GM12891 (cell line): ENCODE measurements at regions not wholly inside any gene's neighbourhood (a gene's known extent, or its start where the extent isn't known, plus 50 kb on each side); places are given as distances from the start of the nearest gene placed in this dataset.
A peak's percentile ranks its signal among the peaks of the same experiment; 100 is the strongest.
"Not testable (repeated sequence)": the region's sequence is repeated elsewhere in the genome, so short reads cannot be mapped to it uniquely, and the experiment has no call there.

Source experiments
- DNase-seq: peaks from one replicate; pipeline ENCODE4 v3.0.0; 2011; ENCODE audit warnings: low spot score; ENCODE audit not compliant: insufficient read length
- FAIRE-seq: peaks from 2 replicates; lab custom pipeline; 2011; peaks lifted over from hg19 to GRCh38; lab: Jason Lieb, UNC
- PAX5 ChIP-seq: IDR thresholded peaks from 2 replicates; pipeline ENCODE4 v1.6.1; 2011; ENCODE audit warnings: low read length, moderate library complexity, mild to moderate bottlenecking; ENCODE audit not compliant: insufficient read depth, severe bottlenecking
- POLR2A ChIP-seq: IDR thresholded peaks from 2 replicates; pipeline ENCODE4 v1.6.1; 2011; ENCODE audit warnings: low read depth, low read length, control low read depth
- POLR2AphosphoS5 ChIP-seq: IDR thresholded peaks from 2 replicates; pipeline ENCODE4 v1.6.1; 2011; ENCODE audit warnings: low read depth, low read length, control low read depth
- POU2F2 ChIP-seq: IDR thresholded peaks from 2 replicates; pipeline ENCODE4 v1.6.1; 2011; ENCODE audit warnings: low read depth, mild to moderate bottlenecking, control low read depth, low read length, moderate library complexity
- SPI1 ChIP-seq: IDR thresholded peaks from 2 replicates; pipeline ENCODE4 v1.6.1; 2011; ENCODE audit warnings: low read depth, low read length, control low read depth
- TAF1 ChIP-seq: IDR thresholded peaks from 2 replicates; pipeline ENCODE4 v1.6.1; 2011; ENCODE audit warnings: low read depth, low read length, control low read depth

GRCh38 chr2:95674186-95674585 lies 82.4 kb downstream of the TRIM43 start:
- TF ChIP-seq SPI1 = no peak
- no peak for TF ChIP-seq POU2F2
- no peak for TF ChIP-seq PAX5
- no peak for TF ChIP-seq POLR2A
- TF ChIP-seq TAF1 = no peak
- TF ChIP-seq POLR2AphosphoS5 = no peak
- no peak for FAIRE-seq
- DNase-seq = no peak

- not testable (repeated sequence) for DNase-seq
- FAIRE-seq = peak; percentile 31
These were observed 84.8 kb downstream of the TRIM43 start for GRCh38 chr2:95676573-95676972.

- FAIRE-seq (no peak), DNase-seq (no peak)
- TF ChIP-seq POLR2AphosphoS5 = no peak
- no peak for TF ChIP-seq POLR2A
- TF ChIP-seq POU2F2 = no peak
- TF ChIP-seq PAX5 = no peak
These were observed 85.5 kb downstream of the TRIM43 start for GRCh38 chr2:95677346-95677745.

GRCh38 chr2:95677833-95678232 lies 86.0 kb downstream of the TRIM43 start:
- not testable (repeated sequence) for FAIRE-seq, DNase-seq

- FAIRE-seq, DNase-seq: not testable (repeated sequence)
These were observed 89.4 kb downstream of the TRIM43 start for GRCh38 chr2:95681158-95681557.

- not testable (repeated sequence) for DNase-seq, FAIRE-seq
These were observed 89.8 kb downstream of the TRIM43 start for GRCh38 chr2:95681589-95682081.

- FAIRE-seq, DNase-seq: not testable (repeated sequence)
These were observed 91.2 kb downstream of the TRIM43 start for GRCh38 chr2:95682889-95683517.

GRCh38 chr2:95685513-95685912 lies 93.7 kb downstream of the TRIM43 start:
- DNase-seq (no peak), FAIRE-seq (no peak)
- TF ChIP-seq PAX5 = no peak
- no peak for TF ChIP-seq TAF1
- no peak for TF ChIP-seq POU2F2
- no peak for TF ChIP-seq POLR2AphosphoS5
- no peak for TF ChIP-seq POLR2A
- no peak for TF ChIP-seq SPI1

- not testable (repeated sequence) for DNase-seq, FAIRE-seq
These were observed 94.4 kb downstream of the TRIM43 start for GRCh38 chr2:95686056-95686825.

GRCh38 chr2:95687852-95688251 lies 96.1 kb downstream of the TRIM43 start:
- DNase-seq, FAIRE-seq: not testable (repeated sequence)

GRCh38 chr2:95691210-95691609 lies 99.4 kb downstream of the TRIM43 start:
- not testable (repeated sequence) for FAIRE-seq, DNase-seq

GRCh38 chr2:95693071-95693846 lies 101.5 kb downstream of the TRIM43 start:
- not testable (repeated sequence) for FAIRE-seq, DNase-seq
